BJ (cell line): ENCODE measurements at regions not wholly inside any gene's neighbourhood (a gene's known extent, or its start where the extent isn't known, plus 50 kb on each side); places are given as distances from the start of the nearest gene placed in this dataset.
"Not testable (repeated sequence)": the region's sequence is repeated elsewhere in the genome, so short reads cannot be mapped to it uniquely, and the experiment has no call there.

ENCODE experiments used
- CTCF ChIA-PET: fragments of 350-600 bp; formaldehyde crosslinking; extraction: SDS; loops from one replicate; lab custom pipeline; 2021; ENCODE audit warnings: antibody characterized with exemption, inconsistent platforms; lab: Yijun Ruan, JAX
- POLR2A ChIA-PET: fragments of 300-600 bp; sonication (Branson Sonifier 250); formaldehyde crosslinking; extraction: SDS; loops from one replicate; lab custom pipeline; 2021; ENCODE audit warnings: antibody characterized with exemption; lab: Charles Lee
- DNase-seq: peaks from one replicate; pipeline ENCODE4 v3.0.0-alpha.2; 2011; ENCODE audit warnings: low read depth
- H3K27me3 ChIP-seq: 2 replicates; pipeline ENCODE4 v1.6.0; 2011; ENCODE audit warnings: low read length; ENCODE audit not compliant: control insufficient read depth, insufficient read depth
- H3K36me3 ChIP-seq: 2 replicates; pipeline ENCODE4 v1.5.1; 2011; ENCODE audit warnings: low read length; ENCODE audit not compliant: control insufficient read depth, insufficient read depth
- H3K4me3 ChIP-seq: 2 replicates; pipeline ENCODE4 v1.5.1; 2011; ENCODE audit warnings: low read depth, mild to moderate bottlenecking, control low read depth, low read length
- CTCF ChIP-seq: IDR thresholded peaks from 2 replicates; pipeline ENCODE4 v1.5.1; 2011; ENCODE audit warnings: low read depth, mild to moderate bottlenecking, control low read depth, inconsistent platforms, low read length, moderate library complexity; ENCODE audit not compliant: insufficient read depth

- no peak for TF ChIP-seq CTCF
- ChIA-PET CTCF (no interaction called here), POLR2A (no interaction called here)
- H3K36me3 ChIP-seq, result no peaks in the 10 kb centered on the region
- DNase-seq, result no peak
- H3K27me3 ChIP-seq, result no peaks in the 10 kb centered on the region
- no peak overlapping the region for H3K4me3 ChIP-seq
Measured at GRCh38 chr2:48198371-48198770, 116.1 kb upstream of the FOXN2 start.

GRCh38 chr2:48199070-48199469 lies 115.4 kb upstream of the FOXN2 start:
- DNase-seq, result no peak
- ChIA-PET POLR2A (no interaction called here), CTCF (no interaction called here)
- no peaks in the 10 kb centered on the region for H3K36me3 ChIP-seq
- H3K27me3 ChIP-seq, result no peaks in the 10 kb centered on the region
- no peak for TF ChIP-seq CTCF
- no peak overlapping the region for H3K4me3 ChIP-seq

GRCh38 chr2:48200620-48201293 lies 113.7 kb upstream of the FOXN2 start:
- TF ChIP-seq CTCF, result no peak
- CTCF ChIA-PET, result interaction anchor here (1.0 to 1.9 kb wide), 2 partner anchors 9 to 84 kb away, joined by 4 to 8 read pairs; no protein-coding TSS in a partner anchor
- no peaks in the 10 kb centered on the region for H3K36me3 ChIP-seq
- POLR2A ChIA-PET, result no interaction called here
- no peaks in the 10 kb centered on the region for H3K27me3 ChIP-seq
- DNase-seq, result no peak
- H3K4me3 ChIP-seq, result no peak overlapping the region

- CTCF ChIA-PET, result interaction anchor here (1.9 kb wide), 1 partner anchor 8 kb away, joined by 8 read pairs; no protein-coding TSS in a partner anchor
- POLR2A ChIA-PET, DNase-seq, H3K4me3 ChIP-seq, H3K27me3 ChIP-seq, H3K36me3 ChIP-seq: not testable (repeated sequence)
Measured at GRCh38 chr2:48201435-48201834, 113.0 kb upstream of the FOXN2 start.

- POLR2A ChIA-PET, result no interaction called here
- TF ChIP-seq CTCF, result no peak
- Histone ChIP-seq H3K36me3 (no peaks in the 10 kb centered on the region), H3K4me3 (no peak overlapping the region), H3K27me3 (no peaks in the 10 kb centered on the region)
- CTCF ChIA-PET, result no interaction called here
- no peak for DNase-seq
Measured at GRCh38 chr2:48202863-48203642, 111.4 kb upstream of the FOXN2 start.
